ENCODE measurements at regions not wholly inside any gene's neighbourhood (a gene's known extent, or its start where the extent isn't known, plus 50 kb on each side); places are given as distances from the start of the nearest gene placed in this dataset.

DNA sequence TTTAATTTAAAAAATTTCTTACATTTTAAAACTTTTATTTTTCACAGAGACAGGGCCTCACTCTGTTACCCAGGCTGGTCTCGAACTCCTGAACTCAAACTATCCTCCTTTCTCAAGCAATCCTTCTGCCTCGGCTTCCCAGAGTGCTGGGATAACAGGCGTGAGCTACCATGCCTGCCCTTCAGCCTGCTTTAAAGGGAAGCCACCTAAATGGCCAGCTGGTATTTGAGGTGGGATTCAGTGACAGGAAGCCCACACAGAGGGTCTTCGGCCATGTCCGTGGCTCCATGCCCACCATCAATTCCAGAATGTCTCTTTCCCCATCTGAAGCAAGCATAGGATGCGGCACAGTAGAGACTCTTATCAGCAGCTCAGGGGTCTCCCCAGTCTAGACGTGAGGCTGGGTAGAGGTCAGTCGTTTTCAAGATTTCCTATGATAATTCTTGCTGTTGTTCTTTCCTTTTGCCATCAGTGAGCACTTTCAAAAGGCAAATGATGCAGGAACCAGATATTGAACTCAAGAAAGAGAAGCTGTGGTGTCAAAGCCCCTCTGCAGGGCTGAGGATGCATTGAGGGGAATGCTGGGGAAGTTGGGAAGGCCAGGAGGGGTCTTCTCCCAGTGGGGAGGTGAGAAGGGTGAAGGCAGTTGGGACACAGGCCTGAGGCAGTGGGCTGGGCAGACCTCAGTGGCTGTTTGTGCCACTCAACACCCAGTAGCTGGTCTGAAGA is 291.5 kb upstream of the IGFBP3 start:
- no peaks in the 10 kb centered on the region for H3K36me3 ChIP-seq
- DNase-seq, result no peak
- intact Hi-C loops (cut with DNase I; ENCODE audit: low total_unique reads), result no loop called here
- no peak overlapping the region for H3K4me3 ChIP-seq
- no peak for TF ChIP-seq POLR2A (IDR thresholded peaks at IDR 0.05)
- no peaks in the 10 kb centered on the region for H3K4me1 ChIP-seq
- H3K27ac ChIP-seq, result no peak overlapping the region
- no peaks in the 10 kb centered on the region for H3K27me3 ChIP-seq
- H3K9me3 ChIP-seq, result no peaks in the 10 kb centered on the region

- no peak for DNase-seq
- TF ChIP-seq, protein P1, sequence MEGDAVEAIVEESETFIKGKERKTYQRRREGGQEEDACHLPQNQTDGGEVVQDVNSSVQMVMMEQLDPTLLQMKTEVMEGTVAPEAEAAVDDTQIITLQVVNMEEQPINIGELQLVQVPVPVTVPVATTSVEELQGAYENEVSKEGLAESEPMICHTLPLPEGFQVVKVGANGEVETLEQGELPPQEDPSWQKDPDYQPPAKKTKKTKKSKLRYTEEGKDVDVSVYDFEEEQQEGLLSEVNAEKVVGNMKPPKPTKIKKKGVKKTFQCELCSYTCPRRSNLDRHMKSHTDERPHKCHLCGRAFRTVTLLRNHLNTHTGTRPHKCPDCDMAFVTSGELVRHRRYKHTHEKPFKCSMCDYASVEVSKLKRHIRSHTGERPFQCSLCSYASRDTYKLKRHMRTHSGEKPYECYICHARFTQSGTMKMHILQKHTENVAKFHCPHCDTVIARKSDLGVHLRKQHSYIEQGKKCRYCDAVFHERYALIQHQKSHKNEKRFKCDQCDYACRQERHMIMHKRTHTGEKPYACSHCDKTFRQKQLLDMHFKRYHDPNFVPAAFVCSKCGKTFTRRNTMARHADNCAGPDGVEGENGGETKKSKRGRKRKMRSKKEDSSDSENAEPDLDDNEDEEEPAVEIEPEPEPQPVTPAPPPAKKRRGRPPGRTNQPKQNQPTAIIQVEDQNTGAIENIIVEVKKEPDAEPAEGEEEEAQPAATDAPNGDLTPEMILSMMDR (IDR thresholded peaks at IDR 0.05), result no peak
- no peak for TF ChIP-seq POLR2A (IDR thresholded peaks at IDR 0.05)
- Histone ChIP-seq H3K27ac (no peak overlapping the region), H3K27me3 (no peaks in the 10 kb centered on the region), H3K36me3 (no peaks in the 10 kb centered on the region), H3K4me1 (no peaks in the 10 kb centered on the region), H3K4me3 (no peak overlapping the region), H3K9me3 (no peaks in the 10 kb centered on the region)
- intact Hi-C loops (cut with DNase I; ENCODE audit: low total_unique reads), result no loop called here
These were observed 289.4 kb upstream of the IGFBP3 start for GRCh38 chr7:46210467-46210866.

- no peaks in the 10 kb centered on the region for H3K36me3 ChIP-seq
- no peaks in the 10 kb centered on the region for H3K27me3 ChIP-seq
- no peak overlapping the region for H3K27ac ChIP-seq
- H3K9me3 ChIP-seq, result no peaks in the 10 kb centered on the region
- TF ChIP-seq POLR2A (IDR thresholded peaks at IDR 0.05), result no peak
- TF ChIP-seq, protein P1 (IDR thresholded peaks at IDR 0.05), result no peak
- H3K4me1 ChIP-seq, result no peaks in the 10 kb centered on the region
- DNase-seq, result no peak
- H3K4me3 ChIP-seq, result no peak overlapping the region
- intact Hi-C loops (cut with DNase I; ENCODE audit: low total_unique reads), result no loop called here
These were observed 288.7 kb upstream of the IGFBP3 start for GRCh38 chr7:46209611-46210388.

- DNase-seq, result no peak
These were observed 287.8 kb upstream of the IGFBP3 start for GRCh38 chr7:46208635-46209525.

More at GRCh38 chr7:46208635-46209525, 287.8 kb upstream of the IGFBP3 start:
- Histone ChIP-seq H3K27ac (no peak overlapping the region), H3K4me1 (no peaks in the 10 kb centered on the region), H3K27me3 (no peaks in the 10 kb centered on the region), H3K4me3 (no peak overlapping the region), H3K36me3 (no peaks in the 10 kb centered on the region), H3K9me3 (no peaks in the 10 kb centered on the region)
- TF ChIP-seq POLR2A (IDR thresholded peaks at IDR 0.05), result no peak
- TF ChIP-seq, protein P1 (IDR thresholded peaks at IDR 0.05), result no peak
- intact Hi-C loops (cut with DNase I; ENCODE audit: low total_unique reads), result no loop called here
